GM10266 (cell line): ENCODE measurements at regions not wholly inside any gene's neighbourhood (a gene's known extent, or its start where the extent isn't known, plus 50 kb on each side); places are given as distances from the start of the nearest gene placed in this dataset.
A peak's percentile ranks its signal among the peaks of the same experiment; 100 is the strongest.

ENCODE experiments used
- DNase-seq: peaks from one replicate; pipeline ENCODE4 v3.0.0; 2012; ENCODE audit errors: extremely low spot score
- TF ChIP-seq, protein P1 (sequence below): IDR thresholded peaks from 2 replicates; pipeline ENCODE4 v1.5.1; 2012; ENCODE audit warnings: mild to moderate bottlenecking, low read depth; ENCODE audit not compliant: control insufficient read depth, insufficient read depth; ENCODE audit errors: missing control alignments

DNA sequence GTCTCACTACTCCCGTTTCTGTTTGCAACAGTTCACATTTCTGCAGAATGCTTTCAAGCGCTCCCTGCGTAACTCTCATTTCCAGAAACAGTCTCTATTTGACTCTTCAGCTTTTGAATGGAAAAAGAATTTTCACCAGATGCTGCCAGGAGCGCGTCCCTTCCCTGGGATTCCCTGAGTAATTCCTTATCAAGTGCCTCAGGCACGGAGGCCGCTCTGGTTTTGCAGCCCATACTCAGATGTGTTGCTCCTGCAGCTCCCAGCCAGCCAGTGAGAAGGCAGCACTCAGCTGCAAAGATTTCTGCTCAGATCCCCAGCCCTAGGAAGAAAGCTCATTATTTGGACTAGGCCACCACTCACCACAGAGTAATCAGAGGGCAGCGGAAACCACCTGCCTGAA, 161.1 kb upstream of the CHST15 start:
- DNase-seq = no peak
- TF ChIP-seq, protein P1, sequence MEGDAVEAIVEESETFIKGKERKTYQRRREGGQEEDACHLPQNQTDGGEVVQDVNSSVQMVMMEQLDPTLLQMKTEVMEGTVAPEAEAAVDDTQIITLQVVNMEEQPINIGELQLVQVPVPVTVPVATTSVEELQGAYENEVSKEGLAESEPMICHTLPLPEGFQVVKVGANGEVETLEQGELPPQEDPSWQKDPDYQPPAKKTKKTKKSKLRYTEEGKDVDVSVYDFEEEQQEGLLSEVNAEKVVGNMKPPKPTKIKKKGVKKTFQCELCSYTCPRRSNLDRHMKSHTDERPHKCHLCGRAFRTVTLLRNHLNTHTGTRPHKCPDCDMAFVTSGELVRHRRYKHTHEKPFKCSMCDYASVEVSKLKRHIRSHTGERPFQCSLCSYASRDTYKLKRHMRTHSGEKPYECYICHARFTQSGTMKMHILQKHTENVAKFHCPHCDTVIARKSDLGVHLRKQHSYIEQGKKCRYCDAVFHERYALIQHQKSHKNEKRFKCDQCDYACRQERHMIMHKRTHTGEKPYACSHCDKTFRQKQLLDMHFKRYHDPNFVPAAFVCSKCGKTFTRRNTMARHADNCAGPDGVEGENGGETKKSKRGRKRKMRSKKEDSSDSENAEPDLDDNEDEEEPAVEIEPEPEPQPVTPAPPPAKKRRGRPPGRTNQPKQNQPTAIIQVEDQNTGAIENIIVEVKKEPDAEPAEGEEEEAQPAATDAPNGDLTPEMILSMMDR = no peak

DNA sequence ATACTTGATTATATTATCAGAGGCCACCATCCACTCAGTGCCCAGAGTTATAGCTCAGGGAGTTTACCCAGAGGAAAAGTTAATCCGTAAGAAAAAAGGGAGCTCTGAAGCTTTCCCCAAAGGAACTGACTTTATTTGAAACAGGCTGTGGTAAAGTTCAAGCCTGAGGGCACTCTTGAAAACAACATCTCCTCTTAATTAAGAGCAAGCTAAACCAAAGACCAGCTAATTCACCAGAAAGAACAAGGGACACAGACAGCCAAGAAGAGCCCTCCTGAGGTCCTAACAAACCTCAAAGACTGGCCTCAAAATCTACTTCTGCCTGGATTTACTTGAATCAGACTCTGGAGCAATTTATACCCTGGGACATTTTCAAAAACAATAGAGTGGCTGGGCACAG, 159.6 kb upstream of the CHST15 start:
- no peak for DNase-seq
- TF ChIP-seq, protein P1 = no peak

DNA sequence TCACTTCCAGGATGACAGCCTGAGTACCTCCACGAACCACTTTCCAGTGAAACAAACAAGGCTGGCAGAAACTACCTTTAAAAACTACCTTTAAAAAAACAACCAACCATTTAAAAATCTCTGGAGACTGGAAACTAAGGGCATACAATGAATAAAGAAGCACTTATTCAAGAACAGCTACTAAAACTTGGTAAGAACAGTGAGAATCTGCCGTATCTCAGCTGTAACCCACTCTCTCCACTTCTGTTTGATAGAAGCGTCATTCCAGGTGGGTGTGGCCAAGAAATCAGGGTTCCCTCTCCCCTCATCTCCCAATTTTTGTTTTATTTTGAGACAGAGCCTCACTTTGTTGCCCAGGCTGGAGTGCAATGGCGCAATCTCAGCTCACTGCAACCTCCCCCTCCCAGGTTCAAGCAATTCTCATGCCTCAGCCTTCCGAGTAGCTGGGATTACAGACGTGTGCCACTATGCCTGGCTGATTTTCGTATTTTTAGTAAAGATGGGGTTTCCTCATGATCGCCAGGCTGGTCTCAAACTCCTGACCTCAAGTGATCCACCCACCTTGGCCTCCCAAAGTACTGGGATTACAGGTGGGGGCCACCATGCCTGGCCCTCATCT, 158.8 kb upstream of the CHST15 start:
- TF ChIP-seq, protein P1 = no peak
- DNase-seq = no peak

DNA sequence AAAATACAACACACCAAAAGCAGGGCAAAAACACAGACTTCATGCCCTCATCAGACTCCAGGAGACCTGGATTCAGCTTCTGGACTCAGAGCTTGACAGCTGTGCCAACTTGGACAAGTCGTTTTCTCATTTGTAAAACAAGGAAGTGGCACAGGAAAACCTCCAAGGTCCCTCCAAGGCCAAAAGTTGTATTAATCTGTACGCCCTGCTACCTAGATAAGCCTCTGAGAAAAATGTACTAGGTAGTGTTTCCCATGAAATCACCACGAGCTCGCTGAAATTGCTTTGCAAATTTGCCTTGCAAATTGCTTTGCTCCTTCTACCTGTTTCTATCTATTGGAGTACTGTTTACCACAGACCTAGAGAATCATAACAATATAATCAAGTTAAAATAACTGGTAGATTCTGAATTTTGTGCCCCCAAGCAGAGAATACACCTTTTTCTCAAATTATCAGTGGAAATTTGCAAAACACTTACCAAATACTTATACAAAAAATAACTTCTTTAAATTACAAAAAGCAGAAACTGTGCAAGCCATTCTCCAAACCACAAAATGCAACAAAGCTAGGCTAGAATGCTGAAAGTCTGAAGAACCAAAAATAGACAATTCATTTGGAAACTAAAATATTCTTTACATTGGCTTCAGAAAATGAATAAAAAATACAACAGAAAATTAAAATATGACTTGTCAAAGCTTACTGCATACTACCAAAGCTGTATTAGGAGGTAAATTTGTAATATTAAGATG, 158.1 kb upstream of the CHST15 start:
- TF ChIP-seq, protein P1 = no peak
- no peak for DNase-seq

DNA sequence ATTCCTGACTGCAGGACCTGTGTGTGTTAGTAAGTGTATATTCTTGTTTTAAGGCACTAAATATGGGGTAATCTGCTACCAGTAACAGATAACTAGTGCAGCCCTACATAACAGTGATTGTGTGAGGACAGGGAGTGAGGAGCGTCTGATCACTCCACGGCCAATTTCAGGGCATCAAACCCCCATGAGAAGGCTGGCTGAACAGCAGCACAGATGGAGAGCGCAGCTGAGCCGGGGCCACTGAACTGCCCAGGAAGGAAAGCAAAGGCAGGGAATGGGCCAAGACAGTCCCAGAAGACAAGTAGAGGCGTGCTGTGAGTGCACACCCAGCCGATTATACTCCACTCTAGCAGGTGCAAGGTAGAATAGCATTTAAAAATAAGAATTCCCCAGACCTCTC, 157.1 kb upstream of the CHST15 start:
- TF ChIP-seq, protein P1 = no peak
- DNase-seq = no peak

DNA sequence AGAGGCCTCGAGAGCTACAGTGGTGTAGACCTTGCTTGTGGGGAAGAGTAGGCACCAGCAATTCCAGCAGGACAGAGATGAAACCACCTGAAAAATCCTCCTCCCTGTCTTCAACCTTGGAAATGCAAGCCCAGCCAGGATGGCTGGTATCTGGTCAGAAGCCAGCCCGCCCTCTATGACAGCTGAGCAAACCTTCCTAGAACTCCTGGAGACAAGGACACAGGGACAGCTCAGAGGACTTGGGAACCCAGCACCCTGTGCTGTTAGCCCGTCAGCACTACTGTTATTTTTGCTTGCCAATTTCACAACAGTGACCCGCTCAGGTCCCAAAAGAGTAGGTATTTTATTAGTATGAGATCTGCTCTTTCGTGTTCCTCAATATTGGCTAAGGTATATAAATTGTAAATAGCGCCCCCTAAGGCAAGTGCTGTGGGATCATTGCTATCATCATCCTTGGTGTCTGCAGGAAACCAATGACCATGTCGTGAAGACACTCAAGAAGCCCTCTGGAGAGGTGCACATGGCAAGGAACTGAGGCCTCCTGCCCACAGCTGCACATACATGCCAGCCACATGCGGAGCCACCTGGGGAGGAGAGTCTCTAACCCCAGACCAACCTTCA, 156.5 kb upstream of the CHST15 start:
- peak; percentile 38 for DNase-seq

More for the DNA sequence above, 156.5 kb upstream of the CHST15 start:
- TF ChIP-seq, protein P1 = peak; percentile 31
